Parathyroid adenoma (tissue), 2 donors: ENCODE measurements at regions not wholly inside any gene's neighbourhood (a gene's known extent, or its start where the extent isn't known, plus 50 kb on each side); places are given as distances from the start of the nearest gene placed in this dataset.

Experiments used
- H2AFZ ChIP-seq: fragments of 300-600 bp; sonication (generic); one replicate; pipeline ENCODE4 v1.7.0; 2017; ENCODE audit warnings: antibody characterized with exemption, mild to moderate bottlenecking
- H3K27ac ChIP-seq: fragments of 300-600 bp; sonication (generic); one replicate; pipeline ENCODE4 v1.7.0; 2017
- H3K27me3 ChIP-seq: fragments of 300-600 bp; sonication (generic); one replicate; pipeline ENCODE4 v1.7.0; 2017; ENCODE audit warnings: low read length; ENCODE audit not compliant: control insufficient read depth, insufficient read depth
- H3K36me3 ChIP-seq: fragments of 300-600 bp; sonication (generic); one replicate; pipeline ENCODE4 v1.7.0; 2017; ENCODE audit warnings: low read length; ENCODE audit not compliant: control insufficient read depth, insufficient read depth
- H3K4me1 ChIP-seq: fragments of 300-600 bp; sonication (generic); one replicate; pipeline ENCODE4 v1.7.0; 2017; ENCODE audit warnings: control low read depth
- H3K4me2 ChIP-seq: fragments of 300-600 bp; sonication (generic); one replicate; pipeline ENCODE4 v1.7.0; 2017; ENCODE audit warnings: low read length
- H3K4me3 ChIP-seq: fragments of 300-600 bp; sonication (generic); one replicate; pipeline ENCODE4 v1.7.0; 2017; ENCODE audit warnings: low read depth, low read length
- H3K79me2 ChIP-seq: fragments of 300-600 bp; sonication (generic); one replicate; pipeline ENCODE4 v1.7.0; 2017; ENCODE audit warnings: control low read depth
- H3K9ac ChIP-seq: fragments of 300-600 bp; sonication (generic); one replicate; pipeline ENCODE4 v1.7.0; 2017; ENCODE audit warnings: mild to moderate bottlenecking
- H3K9me3 ChIP-seq: fragments of 300-600 bp; sonication (generic); one replicate; pipeline ENCODE4 v1.7.0; 2017; ENCODE audit warnings: low read length; ENCODE audit not compliant: control insufficient read depth
- TF ChIP-seq, protein P1 (sequence below): fragments of 300-600 bp; sonication (generic); IDR thresholded peaks from one replicate; pipeline ENCODE4 v1.7.0; 2017; ENCODE audit warnings: antibody characterized with exemption, mild to moderate bottlenecking
- donor health status: primary hyperparathyroidism.

DNA sequence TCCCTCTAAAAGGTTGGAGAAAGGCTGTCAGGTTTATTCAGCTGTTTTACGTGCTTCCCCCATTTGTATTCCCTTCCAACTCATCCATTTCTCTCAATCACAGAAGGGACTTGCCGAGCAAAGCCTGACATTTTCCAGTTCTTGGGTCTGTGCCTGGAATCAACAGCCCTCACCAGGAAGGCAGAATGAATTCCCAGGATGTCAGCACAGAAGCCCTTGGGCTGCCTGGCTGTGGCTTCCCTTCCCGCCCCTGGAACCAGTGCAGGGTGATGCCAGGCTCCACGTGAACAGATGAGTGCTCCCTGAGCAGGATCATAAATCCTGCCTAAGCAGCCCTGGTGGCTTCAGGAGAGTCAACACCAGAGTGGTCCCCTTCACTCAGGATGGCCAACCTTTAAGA lies 86.1 kb upstream of the CD83 start:
- Histone ChIP-seq H3K4me3 (no peak overlapping the region), H3K27ac (no peak overlapping the region), H3K9me3 (no peaks in the 10 kb centered on the region), H3K4me2 (no peak overlapping the region), H3K9ac (no peak overlapping the region), H3K27me3 (no peaks in the 10 kb centered on the region), H3K36me3 (no peaks in the 10 kb centered on the region), H3K79me2 (no peaks in the 10 kb centered on the region), H2AFZ (no peak overlapping the region), H3K4me1 (no peaks in the 10 kb centered on the region)
- TF ChIP-seq, protein P1, sequence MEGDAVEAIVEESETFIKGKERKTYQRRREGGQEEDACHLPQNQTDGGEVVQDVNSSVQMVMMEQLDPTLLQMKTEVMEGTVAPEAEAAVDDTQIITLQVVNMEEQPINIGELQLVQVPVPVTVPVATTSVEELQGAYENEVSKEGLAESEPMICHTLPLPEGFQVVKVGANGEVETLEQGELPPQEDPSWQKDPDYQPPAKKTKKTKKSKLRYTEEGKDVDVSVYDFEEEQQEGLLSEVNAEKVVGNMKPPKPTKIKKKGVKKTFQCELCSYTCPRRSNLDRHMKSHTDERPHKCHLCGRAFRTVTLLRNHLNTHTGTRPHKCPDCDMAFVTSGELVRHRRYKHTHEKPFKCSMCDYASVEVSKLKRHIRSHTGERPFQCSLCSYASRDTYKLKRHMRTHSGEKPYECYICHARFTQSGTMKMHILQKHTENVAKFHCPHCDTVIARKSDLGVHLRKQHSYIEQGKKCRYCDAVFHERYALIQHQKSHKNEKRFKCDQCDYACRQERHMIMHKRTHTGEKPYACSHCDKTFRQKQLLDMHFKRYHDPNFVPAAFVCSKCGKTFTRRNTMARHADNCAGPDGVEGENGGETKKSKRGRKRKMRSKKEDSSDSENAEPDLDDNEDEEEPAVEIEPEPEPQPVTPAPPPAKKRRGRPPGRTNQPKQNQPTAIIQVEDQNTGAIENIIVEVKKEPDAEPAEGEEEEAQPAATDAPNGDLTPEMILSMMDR, result no peak

DNA sequence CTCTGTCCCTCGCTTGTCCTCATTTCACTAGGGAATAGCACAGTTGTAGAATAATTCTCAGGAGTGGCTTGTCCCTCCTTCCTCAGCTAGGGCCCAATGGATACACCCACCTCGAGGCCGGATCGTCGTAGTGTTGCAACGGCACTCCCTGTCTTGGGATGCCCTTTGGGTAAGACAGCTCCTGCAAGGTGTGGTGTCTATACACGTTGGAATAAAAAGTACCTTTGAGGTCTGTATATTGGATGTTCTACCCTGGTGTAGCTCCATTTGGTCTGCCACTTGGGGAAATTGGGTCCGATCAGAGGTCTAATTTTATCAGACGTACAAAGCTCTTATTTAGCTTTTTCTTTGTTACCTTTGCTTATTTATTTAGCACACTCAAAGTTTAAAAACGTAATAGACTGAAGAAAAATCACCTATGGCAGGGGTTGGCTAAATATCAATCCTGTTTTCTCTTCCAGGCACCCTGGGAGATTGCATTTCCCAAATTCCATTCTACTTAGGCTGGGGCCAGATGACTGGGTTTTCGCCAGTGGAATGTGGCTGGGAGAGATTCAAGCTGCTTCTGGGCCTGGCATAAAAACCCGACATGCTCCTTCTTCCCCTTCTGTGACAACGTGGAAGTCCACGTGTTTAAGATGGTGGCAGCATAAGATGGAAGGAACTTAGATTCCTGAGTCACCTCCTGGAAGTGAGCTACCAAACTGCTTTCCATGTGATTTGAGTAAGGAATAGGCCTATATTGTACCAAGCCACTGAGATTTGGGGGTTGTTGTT lies 82.3 kb upstream of the CD83 start:
- no peak overlapping the region for H3K27ac ChIP-seq
- no peaks in the 10 kb centered on the region for H3K79me2 ChIP-seq
- H3K9ac ChIP-seq, result no peak overlapping the region
- H3K4me1 ChIP-seq, result no peaks in the 10 kb centered on the region
- H3K27me3 ChIP-seq, result no peaks in the 10 kb centered on the region
- H2AFZ ChIP-seq, result no peak overlapping the region
- H3K36me3 ChIP-seq, result no peaks in the 10 kb centered on the region
- H3K4me3 ChIP-seq, result no peak overlapping the region
- H3K4me2 ChIP-seq, result no peak overlapping the region
- no peaks in the 10 kb centered on the region for H3K9me3 ChIP-seq
- TF ChIP-seq, protein P1, result no peak

DNA sequence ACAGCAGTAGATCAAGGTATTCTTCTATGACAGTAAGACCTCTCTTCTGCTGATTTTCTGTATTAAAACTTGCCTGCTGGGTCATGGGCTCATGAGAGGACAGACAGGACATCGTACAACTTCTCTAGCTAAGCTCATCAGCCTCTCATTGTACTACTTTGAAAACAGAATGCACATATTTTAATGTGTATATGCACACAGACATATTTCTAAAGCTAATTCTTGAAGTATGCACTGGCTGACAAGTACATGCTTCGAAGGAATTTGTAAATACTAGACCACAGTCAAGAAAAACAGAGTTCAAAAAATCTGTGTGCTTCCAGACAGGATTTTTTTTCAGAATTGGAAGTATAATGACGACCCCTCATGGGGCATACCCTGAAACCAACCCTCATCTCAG lies 81.7 kb upstream of the CD83 start:
- H3K27ac ChIP-seq, result no peak overlapping the region
- H3K9me3 ChIP-seq, result no peaks in the 10 kb centered on the region
- H3K9ac ChIP-seq, result no peak overlapping the region
- no peaks in the 10 kb centered on the region for H3K79me2 ChIP-seq
- H3K4me2 ChIP-seq, result no peak overlapping the region
- TF ChIP-seq, protein P1, result no peak
- H3K4me1 ChIP-seq, result no peaks in the 10 kb centered on the region
- H2AFZ ChIP-seq, result no peak overlapping the region
- H3K36me3 ChIP-seq, result no peaks in the 10 kb centered on the region
- no peak overlapping the region for H3K4me3 ChIP-seq
- no peaks in the 10 kb centered on the region for H3K27me3 ChIP-seq

DNA sequence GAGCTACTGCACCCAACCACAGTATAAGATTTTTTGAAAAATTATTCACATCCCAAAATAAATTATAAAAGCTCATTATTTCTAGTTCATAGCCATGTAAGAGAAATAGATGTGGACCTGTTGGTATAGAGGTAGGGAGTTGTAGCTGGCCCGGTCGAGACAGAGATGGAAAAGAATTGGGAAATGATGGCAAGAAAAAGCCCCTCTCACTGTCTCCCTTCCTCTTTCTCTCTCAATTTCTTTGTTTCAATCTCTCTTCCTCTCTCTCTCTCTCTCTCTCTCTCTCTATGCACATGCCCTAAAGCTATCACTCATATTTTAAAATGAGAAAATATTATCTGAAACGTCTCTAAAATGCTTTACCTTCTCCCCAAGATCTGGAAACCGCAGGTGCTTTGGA lies 80.7 kb upstream of the CD83 start:
- Histone ChIP-seq H3K4me2 (no peak overlapping the region), H3K79me2 (no peaks in the 10 kb centered on the region), H3K9me3 (no peaks in the 10 kb centered on the region), H3K27ac (no peak overlapping the region), H3K4me1 (no peaks in the 10 kb centered on the region), H3K27me3 (no peaks in the 10 kb centered on the region), H2AFZ (no peak overlapping the region), H3K9ac (no peak overlapping the region), H3K4me3 (no peak overlapping the region), H3K36me3 (no peaks in the 10 kb centered on the region)
- TF ChIP-seq, protein P1, result no peak
